Erythroblast (primary cell): ENCODE measurements at regions not wholly inside any gene's neighbourhood (a gene's known extent, or its start where the extent isn't known, plus 50 kb on each side); places are given as distances from the start of the nearest gene placed in this dataset.

ENCODE experiments used
- GATA1 ChIP-seq: IDR thresholded peaks from 2 replicates; pipeline ENCODE4 v1.6.1; 2011; ENCODE audit warnings: low read depth, mild to moderate bottlenecking, control low read depth, low read length, moderate library complexity
- POLR2A ChIP-seq: IDR thresholded peaks from 2 replicates; pipeline ENCODE4 v1.6.1; 2011; ENCODE audit warnings: mild to moderate bottlenecking, low read length

DNA sequence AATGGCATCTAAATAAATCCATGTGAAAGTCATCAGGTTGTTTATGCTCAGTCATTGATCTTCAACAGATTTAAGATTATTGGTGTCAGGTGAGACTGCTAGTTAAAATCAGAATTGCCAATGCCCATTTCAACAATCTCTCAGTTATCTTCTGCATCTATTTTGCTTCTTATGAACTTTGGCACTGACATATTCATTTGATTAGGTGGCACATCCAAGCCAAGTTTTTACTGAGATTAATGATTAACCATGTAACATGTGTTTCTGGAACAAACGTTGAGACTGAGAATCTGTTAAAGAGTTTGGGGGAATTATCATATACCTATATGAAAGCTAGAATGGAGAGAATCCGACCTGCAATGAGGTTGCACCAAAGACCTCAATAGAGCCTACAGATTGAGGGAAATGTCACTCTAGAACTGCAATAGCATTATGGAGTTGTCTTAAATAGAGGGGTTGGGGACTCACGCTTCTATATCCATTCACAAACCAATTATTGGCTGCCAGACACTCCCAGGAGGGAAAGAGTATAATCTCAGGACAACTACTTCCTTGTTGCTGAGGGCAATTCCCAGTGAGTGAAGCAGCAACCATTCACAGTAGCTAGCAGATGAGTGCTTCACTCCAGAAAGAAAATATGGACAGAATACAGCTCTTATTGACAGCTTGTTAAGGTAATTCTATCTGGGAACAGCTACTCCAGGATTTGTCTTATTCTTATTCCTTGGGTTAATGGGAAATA, 891.3 kb downstream of the SQOR start:
- no peak for TF ChIP-seq POLR2A
- TF ChIP-seq GATA1: no peak
